Body of pancreas (tissue), 4 donors: ENCODE measurements at regions not wholly inside any gene's neighbourhood (a gene's known extent, or its start where the extent isn't known, plus 50 kb on each side); places are given as distances from the start of the nearest gene placed in this dataset.

Source experiments
- ATAC-seq: fragments of 150-250 bp; one replicate; pipeline ENCODE4 v1.9.1; 2016
- DNase-seq, 4 donors: peaks; one replicate each; pipeline ENCODE4 v3.0.0-alpha.2; 2019
- H3K27ac ChIP-seq, 4 donors: fragments of 200-600 bp; sonication (generic); 1 replicate in 3 of 4; 2 replicates in 1 of 4; pipeline versions ENCODE4 v1.5.1 to v1.6.1; 2016 to 2019; ENCODE audit warnings: mild to moderate bottlenecking in 1 of 4, mixed read lengths in 1 of 4, moderate library complexity in 1 of 4
- H3K27me3 ChIP-seq, 2 donors: fragments of 200-600 bp; sonication (generic); one replicate each; pipeline ENCODE4 v1.6.0; 2016; ENCODE audit warnings: mild to moderate bottlenecking in 1 of 2
- H3K36me3 ChIP-seq, 2 donors: fragments of 200-600 bp; sonication (generic); replicated peaks in 1 of 2; 2 replicates each; pipeline ENCODE4 v1.5.1; 2016; ENCODE audit warnings: low read depth in 2 of 2; ENCODE audit not compliant: insufficient read depth in 1 of 2
- H3K4me1 ChIP-seq: fragments of 200-600 bp; sonication (generic); one replicate; pipeline ENCODE4 v1.6.0; 2016
- H3K4me3 ChIP-seq, 2 donors: fragments of 200-600 bp; sonication (generic); 1 replicate in 1 of 2; 2 replicates in 1 of 2; pipeline ENCODE4 v1.5.1; 2016 to 2019
- H3K9me3 ChIP-seq, 3 donors: fragments of 200-600 bp; sonication (generic); 1 replicate in 2 of 3; 2 replicates in 1 of 3; pipeline ENCODE4 v1.5.1; 2016
- POLR2A ChIP-seq, 3 donors: fragments of 450-650 bp; IDR thresholded peaks; one replicate each; pipeline ENCODE4 v1.6.1; 2016; ENCODE audit warnings: antibody characterized with exemption in 3 of 3, mild to moderate bottlenecking in 2 of 3
- WGBS, 2 donors: methylation state at CpG; one replicate each; pipeline ENCODE4 v1.1.5; 2017; 5-methylcytosine and 5-hydroxymethylcytosine counted together
- intact Hi-C: fragments of 100-400 bp; cut with DNase I; formaldehyde crosslinking; loops from one replicate; pipeline ENCODE4 v1.15.1; 2023
- TF ChIP-seq, protein P1 (sequence below), 7 experiments: fragments of 450-650 bp in 4 of 7; fragments of 200-600 bp in 3 of 7; sonication (generic) in 3 of 7; IDR thresholded peaks; one replicate each; pipeline ENCODE4 v1.5.1; 2016 to 2019; ENCODE audit warnings: antibody characterized with exemption in 7 of 7

DNA sequence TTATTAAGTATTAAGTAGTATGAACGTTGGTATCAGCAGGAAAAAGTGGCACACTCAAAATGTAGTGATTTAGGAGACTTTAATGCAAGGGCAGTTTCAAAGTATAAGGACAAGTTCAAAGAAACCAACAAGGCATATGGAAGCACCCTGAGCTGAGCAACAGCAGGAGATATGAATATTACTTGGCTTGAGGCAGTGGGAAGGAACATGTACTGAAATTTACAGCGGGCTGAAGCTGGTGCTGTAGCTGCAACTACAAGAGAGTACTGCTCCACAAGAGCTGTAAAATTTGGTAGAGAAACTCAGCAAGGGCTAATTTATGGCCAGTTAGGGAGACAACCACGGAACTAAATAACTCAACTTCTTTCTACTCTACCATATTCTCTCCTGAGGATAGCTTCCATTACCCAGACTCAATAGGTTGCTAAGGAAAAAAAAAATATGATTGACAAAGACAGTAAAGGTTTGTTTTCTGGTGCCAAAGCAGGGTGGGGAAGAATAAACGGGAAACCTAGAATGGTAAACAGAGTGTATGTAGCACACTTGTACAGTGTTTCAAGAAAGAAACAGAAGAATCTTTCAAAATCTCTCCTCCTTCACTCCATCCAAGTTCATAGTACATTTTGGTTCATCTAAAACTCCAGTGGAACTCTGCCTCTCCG lies 487.8 kb upstream of the MGAT4C start:
- H3K27ac ChIP-seq: no peak overlapping the region
- no peaks in the 10 kb centered on the region for H3K27me3 ChIP-seq
- TF ChIP-seq POLR2A (IDR thresholded peaks at IDR 0.05): no peak
- TF ChIP-seq, protein P1, sequence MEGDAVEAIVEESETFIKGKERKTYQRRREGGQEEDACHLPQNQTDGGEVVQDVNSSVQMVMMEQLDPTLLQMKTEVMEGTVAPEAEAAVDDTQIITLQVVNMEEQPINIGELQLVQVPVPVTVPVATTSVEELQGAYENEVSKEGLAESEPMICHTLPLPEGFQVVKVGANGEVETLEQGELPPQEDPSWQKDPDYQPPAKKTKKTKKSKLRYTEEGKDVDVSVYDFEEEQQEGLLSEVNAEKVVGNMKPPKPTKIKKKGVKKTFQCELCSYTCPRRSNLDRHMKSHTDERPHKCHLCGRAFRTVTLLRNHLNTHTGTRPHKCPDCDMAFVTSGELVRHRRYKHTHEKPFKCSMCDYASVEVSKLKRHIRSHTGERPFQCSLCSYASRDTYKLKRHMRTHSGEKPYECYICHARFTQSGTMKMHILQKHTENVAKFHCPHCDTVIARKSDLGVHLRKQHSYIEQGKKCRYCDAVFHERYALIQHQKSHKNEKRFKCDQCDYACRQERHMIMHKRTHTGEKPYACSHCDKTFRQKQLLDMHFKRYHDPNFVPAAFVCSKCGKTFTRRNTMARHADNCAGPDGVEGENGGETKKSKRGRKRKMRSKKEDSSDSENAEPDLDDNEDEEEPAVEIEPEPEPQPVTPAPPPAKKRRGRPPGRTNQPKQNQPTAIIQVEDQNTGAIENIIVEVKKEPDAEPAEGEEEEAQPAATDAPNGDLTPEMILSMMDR (IDR thresholded peaks at IDR 0.05): no peak
- H3K4me3 ChIP-seq: no peak overlapping the region
- 54 to 56% methylated on average over 5 of the region's 5 CpGs for WGBS, 2 donors
- no peaks in the 10 kb centered on the region for H3K9me3 ChIP-seq
- DNase-seq (no peak), ATAC-seq (no peak)
- no peaks in the 10 kb centered on the region for H3K4me1 ChIP-seq
- intact Hi-C loops: no loop called here
- no peaks in the 10 kb centered on the region for H3K36me3 ChIP-seq

DNA sequence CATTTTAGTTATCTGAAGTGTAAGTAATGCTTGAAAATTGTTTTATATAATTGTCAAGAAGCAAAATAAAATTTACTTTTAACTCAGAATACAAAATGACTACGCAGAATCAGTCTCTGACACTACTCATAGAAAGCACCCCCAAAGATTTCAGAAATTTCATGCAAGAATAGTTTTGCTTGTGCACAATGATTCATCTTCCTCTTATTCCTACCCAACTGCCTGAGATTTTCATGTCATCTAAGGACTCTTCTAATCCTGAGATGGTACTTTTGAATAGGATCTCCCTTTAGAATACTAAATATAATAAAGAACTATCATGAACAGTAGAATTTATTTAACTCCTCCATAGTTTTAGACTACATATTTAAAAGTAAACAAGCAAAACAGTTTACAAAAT lies 485.3 kb upstream of the MGAT4C start:
- 90 to 96% methylated on average over 1 of the region's 1 CpG for WGBS, 2 donors
- no peaks in the 10 kb centered on the region for H3K27me3 ChIP-seq
- no peaks in the 10 kb centered on the region for H3K4me1 ChIP-seq

DNA sequence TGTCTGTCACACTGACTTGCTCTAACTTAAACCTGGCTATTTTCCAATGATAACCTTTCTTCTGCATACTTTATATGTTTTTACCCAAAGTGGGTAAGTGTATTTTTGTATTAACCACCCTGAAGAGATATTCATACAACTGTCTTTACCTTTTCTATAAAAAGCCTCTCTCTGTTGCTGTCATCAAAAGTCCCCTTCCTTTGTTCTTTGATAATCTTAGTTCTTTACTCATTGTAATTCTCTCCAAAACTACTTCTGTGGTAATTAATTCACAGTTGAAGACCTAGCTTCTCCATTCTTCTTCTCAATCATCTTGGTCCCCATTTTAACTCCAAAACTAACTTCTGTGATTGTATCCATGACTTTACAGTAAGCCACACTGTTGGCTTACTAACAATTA lies 479.7 kb upstream of the MGAT4C start:
- TF ChIP-seq, protein P1 (IDR thresholded peaks at IDR 0.05): no peak
- TF ChIP-seq POLR2A (IDR thresholded peaks at IDR 0.05): no peak
- no peaks in the 10 kb centered on the region for H3K27me3 ChIP-seq
- intact Hi-C loops: no loop called here

More for the DNA sequence above, 485.3 kb upstream of the MGAT4C start:
- no peak for ATAC-seq
- TF ChIP-seq, protein P1 (IDR thresholded peaks at IDR 0.05): no peak
- TF ChIP-seq POLR2A (IDR thresholded peaks at IDR 0.05): no peak
- Histone ChIP-seq H3K36me3 (no peaks in the 10 kb centered on the region), H3K4me3 (no peak overlapping the region), H3K27ac (no peak overlapping the region), H3K9me3 (no peaks in the 10 kb centered on the region)
- DNase-seq: no peak
- intact Hi-C loops: no loop called here

DNA sequence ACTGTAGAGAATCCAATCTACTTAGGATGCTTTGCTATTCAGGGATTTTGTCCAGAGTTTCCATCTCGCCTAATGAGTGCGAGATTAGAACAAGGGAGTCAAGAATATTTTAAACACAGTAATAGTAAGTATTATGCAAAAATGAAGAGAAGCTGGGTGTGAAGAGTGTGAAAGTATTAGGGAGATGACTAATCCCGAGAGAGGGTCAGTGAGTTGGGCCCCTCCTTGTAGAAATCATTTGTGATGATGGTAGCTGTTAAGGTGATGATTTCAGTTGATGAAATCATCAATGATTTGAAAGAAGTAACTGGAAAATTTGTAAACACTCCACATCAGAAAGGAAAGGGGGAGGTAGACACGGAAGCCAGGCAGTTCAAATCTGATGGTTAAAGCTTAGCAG lies 478.9 kb upstream of the MGAT4C start:
- Histone ChIP-seq H3K4me1 (no peaks in the 10 kb centered on the region), H3K4me3 (no peak overlapping the region), H3K36me3 (no peaks in the 10 kb centered on the region), H3K27me3 (no peaks in the 10 kb centered on the region), H3K9me3 (no peaks in the 10 kb centered on the region), H3K27ac (no peak overlapping the region)
- no peak for DNase-seq
- ATAC-seq: no peak
- no peak for TF ChIP-seq POLR2A (IDR thresholded peaks at IDR 0.05)
- TF ChIP-seq, protein P1 (IDR thresholded peaks at IDR 0.05): no peak
- 54 to 81% methylated on average over 4 of the region's 4 CpGs for WGBS, 2 donors
- intact Hi-C loops: no loop called here

More for the DNA sequence above, 479.7 kb upstream of the MGAT4C start:
- Histone ChIP-seq H3K27ac (no peak overlapping the region), H3K4me1 (no peaks in the 10 kb centered on the region), H3K9me3 (no peaks in the 10 kb centered on the region), H3K4me3 (no peak overlapping the region), H3K36me3 (no peaks in the 10 kb centered on the region)
- no peak for DNase-seq
- no peak for ATAC-seq

DNA sequence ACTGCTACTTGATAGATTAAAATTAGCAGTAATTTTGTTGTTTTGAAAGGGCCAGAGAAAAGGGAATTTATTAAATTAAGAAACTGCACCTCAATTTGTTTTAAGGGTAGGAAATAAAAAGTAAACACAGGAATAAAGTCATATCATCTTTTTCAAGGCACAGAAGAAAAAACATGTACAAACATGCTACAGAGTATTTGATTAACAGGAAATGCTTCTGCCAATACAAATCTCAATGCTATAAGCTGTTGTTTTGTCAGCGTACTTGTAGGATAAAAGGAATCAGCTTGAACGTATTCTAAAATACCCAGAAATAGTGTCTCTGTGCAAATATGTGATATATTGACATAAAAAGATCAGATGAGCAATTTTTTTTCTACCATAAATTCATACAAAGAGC lies 474.0 kb upstream of the MGAT4C start:
- no peak for TF ChIP-seq POLR2A (IDR thresholded peaks at IDR 0.05)
- TF ChIP-seq, protein P1 (IDR thresholded peaks at IDR 0.05): no peak
- H3K4me1 ChIP-seq: no peaks in the 10 kb centered on the region
- 47 to 48% methylated on average over 2 of the region's 2 CpGs for WGBS, 2 donors
- ATAC-seq (no peak), DNase-seq (no peak)
- H3K36me3 ChIP-seq: no peaks in the 10 kb centered on the region
- H3K27me3 ChIP-seq: no peaks in the 10 kb centered on the region
- no peak overlapping the region for H3K27ac ChIP-seq
- H3K9me3 ChIP-seq: no peaks in the 10 kb centered on the region
- no peak overlapping the region for H3K4me3 ChIP-seq
- intact Hi-C loops: no loop called here
